Smooth muscle cell of the brain vasculature (primary cell): ENCODE measurements at regions not wholly inside any gene's neighbourhood (a gene's known extent, or its start where the extent isn't known, plus 50 kb on each side); places are given as distances from the start of the nearest gene placed in this dataset.

Experiments
- DNase-seq: peaks from one replicate; pipeline ENCODE4 v3.0.0-alpha.2; 2012; ENCODE audit warnings: low read depth, low spot score

DNA sequence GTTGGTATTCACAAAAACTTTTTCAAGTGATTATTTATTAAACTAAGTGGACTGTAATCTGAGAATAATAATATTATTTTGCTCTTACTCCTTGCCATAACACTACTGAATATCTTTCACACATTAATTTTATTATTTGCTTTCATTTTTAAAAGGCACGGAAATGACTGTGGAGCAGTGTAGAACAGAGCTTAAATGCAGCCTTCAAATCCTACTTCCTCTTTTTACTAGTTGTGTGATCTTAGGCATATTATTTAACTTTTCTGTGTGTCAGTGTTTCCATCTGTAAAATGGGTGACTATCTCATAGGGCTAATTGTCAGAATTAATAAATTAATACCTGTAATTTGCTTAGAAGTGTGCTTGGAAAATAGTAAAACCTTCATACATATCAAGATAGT, 55.5 kb upstream of the SLC8A1 start:
- DNase-seq, result no peak

GRCh38 chr2:40510304-40510703, 58.4 kb upstream of the SLC8A1 start:
- DNase-seq, result no peak

GRCh38 chr2:40511661-40512213, 59.8 kb upstream of the SLC8A1 start:
- DNase-seq, result peak; percentile 39

GRCh38 chr2:40512256-40512655, 60.4 kb upstream of the SLC8A1 start:
- no peak for DNase-seq

- DNase-seq, result no peak
Observed at GRCh38 chr2:40513201-40513600, 61.3 kb upstream of the SLC8A1 start.

DNA sequence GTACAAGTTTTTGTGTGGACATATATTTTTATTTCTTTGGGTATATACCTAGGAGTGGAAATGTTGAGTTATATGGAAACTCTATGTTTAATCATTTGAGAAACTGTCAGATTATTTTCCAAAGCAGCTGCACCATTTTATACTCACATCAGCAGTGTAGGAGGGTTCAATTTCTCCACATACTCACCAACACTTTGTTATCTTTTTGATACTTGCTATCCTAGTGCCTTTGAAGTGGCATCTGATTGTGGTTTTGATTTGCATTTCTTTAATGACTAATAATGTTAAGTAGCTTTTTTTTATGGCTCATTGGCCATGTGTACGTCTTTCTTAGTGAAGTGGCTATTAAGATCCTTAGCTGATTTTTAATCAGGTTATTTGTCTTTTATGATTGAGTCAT, 64.7 kb upstream of the SLC8A1 start:
- DNase-seq, result no peak

- no peak for DNase-seq
Observed at GRCh38 chr2:40528564-40528963, 76.7 kb upstream of the SLC8A1 start.

DNA sequence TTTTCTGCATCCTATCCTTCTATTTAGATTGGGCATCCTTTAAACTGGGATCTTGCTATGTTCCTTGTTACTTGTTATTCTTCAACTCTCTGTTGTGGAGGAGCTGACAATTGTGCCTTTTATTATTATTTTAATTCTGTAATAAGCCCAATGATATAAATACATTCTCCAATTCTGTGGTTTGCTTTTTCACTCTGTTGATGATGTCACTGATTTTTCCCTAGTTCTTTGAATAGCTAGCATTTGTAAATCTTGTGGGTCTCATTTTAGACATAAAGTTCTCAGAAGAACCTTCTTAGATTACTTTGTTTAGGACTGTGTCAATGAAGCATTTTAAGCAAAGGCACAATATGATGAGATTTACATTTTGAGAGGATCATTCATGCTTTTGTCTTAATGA, 79.5 kb upstream of the SLC8A1 start:
- DNase-seq, result no peak

GRCh38 chr2:40534528-40534927, 82.6 kb upstream of the SLC8A1 start:
- DNase-seq, result no peak

- DNase-seq, result no peak
Observed at GRCh38 chr2:40535972-40536371, 84.1 kb upstream of the SLC8A1 start.

DNA sequence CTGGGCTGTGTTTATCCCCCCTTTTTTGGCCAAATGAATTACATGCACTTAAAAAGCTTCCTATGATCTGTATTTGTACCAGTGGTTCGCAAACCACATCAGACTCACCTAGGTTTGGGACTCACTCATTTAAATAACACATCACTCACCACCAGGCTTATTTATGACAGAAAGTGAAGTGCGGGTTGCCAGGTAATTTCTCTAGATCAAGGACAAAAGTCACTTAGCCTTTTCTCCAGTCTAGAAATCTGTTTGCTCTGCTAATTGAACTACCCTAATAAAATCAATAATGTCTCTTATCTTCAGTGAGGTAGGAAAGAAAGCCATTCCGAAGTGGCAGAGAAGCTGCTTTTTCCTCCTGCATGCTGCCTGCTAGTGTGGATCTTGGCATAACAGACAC, 88.1 kb upstream of the SLC8A1 start:
- no peak for DNase-seq

- no peak for DNase-seq
Observed at GRCh38 chr2:40543381-40543780, 91.5 kb upstream of the SLC8A1 start.

DNA sequence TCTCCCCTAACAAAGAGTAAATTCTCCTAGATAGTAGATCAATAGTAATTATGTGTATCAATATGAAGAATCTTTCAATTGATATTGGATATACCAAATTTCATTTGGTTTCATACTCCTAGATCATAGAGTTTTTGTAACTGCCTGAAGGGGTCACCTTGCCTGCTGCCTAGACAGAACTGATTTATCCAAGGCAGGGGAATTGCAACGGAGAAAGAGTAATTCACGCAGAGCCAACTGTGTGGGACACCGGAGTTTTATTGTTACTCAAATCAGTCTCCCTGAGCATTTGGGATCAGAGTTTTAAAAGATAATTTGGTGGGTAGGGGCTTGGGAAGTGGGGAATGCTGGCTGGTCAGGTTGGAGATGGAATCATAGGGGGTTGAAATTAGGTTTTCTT, 92.2 kb upstream of the SLC8A1 start:
- no peak for DNase-seq

GRCh38 chr2:40545645-40546044, 93.8 kb upstream of the SLC8A1 start:
- no peak for DNase-seq

GRCh38 chr2:40546439-40547191, 94.7 kb upstream of the SLC8A1 start:
- DNase-seq, result no peak

GRCh38 chr2:40548521-40548920, 96.6 kb upstream of the SLC8A1 start:
- no peak for DNase-seq

- no peak for DNase-seq
Observed at GRCh38 chr2:40550085-40550484, 98.2 kb upstream of the SLC8A1 start.

DNA sequence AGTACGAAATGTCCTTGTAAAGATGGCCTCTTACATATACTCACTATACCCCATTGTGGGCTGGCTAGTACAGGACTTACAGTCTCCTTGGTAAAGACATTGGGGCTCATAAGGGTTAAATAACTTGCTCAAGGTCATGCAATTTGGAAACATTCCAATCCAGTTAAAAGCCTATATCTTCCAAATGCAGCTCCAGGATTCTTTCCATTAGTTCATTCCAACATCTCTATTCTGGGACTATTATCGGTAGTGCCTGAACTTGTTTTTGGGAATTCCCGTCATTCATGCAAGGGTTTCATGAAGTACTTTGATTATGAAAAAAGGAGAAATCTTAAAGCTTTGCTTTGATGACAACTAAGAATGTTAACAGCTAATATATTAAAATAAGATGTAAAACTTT, 99.2 kb upstream of the SLC8A1 start:
- DNase-seq, result no peak

GRCh38 chr2:40554665-40555294, 102.9 kb upstream of the SLC8A1 start:
- peak; percentile 24 for DNase-seq

DNA sequence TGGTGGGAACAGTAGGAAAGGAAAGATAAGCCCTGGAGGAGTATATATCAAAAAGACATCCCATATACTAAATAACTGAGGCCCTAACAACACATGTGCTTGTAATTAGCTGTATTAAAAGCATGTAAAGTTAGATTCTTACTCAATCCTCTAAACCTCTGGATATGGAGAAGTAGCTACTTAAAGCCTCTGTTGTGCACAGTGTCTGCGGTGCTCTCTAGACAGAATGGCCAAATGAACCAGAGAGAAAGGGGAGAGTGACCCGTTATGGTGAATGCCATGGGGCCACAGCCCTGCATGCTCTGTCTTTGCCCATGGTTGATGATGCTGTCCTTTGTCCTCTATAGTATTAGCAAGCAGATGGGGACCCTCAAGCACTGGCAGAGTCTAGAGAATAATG, 104.4 kb upstream of the SLC8A1 start:
- DNase-seq, result no peak

DNA sequence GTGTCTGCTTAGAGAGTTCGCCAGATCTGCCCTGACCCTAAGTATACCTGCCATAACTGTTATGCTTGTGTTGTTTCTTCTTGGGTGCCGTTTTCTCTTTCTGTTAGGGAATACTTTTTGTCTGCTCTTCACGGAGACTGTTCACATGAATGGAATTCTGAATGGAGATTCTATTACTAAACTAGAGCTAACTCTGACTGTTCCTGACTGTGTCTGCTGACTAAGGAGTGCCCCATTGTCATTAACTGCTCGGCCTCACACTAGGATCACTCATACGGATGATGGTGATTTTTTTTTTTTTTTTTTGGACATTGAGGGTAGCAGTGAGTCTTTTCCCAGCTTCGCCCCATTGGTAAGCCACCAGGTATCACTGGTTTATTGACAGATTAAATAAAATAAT, 104.8 kb upstream of the SLC8A1 start:
- no peak for DNase-seq

DNA sequence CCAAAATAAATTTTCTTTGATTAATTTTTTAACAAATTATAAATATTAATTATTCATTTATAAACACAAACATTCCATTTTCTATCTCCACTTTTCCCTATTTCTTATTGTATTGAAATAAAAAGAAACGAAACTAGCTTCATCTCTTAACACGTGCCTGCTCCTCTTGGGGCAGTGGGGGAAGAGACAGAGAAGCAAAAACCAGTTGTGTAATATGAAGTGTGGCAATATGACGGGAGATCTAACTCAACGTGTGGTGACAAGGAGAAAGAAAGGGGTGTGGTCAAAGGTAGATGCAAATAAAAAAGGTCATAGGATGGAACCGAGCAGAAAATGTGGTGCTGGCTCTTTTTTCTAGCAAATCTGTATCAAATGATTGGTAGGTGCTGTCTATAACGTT, 106.9 kb upstream of the SLC8A1 start:
- DNase-seq, result no peak

DNA sequence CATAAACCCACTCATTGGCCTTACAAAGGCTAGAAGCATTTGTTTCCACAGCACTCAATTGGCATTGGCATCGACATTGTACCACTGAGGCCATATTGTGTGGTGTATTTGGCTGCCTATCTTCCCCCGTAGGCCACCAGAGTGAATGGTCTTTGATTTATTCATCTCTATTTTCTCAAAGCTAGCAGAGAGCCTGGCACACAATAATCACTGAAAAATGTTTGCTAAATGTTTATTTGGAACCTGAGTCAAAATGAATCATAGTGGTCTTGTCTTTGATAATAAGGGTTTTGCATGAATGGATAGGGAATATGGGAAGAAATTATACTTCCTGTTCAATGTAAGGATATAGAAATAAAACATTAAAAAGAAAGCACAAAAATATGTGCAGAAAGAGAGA, 107.3 kb upstream of the SLC8A1 start:
- DNase-seq, result no peak
